A172 (cell line): ENCODE measurements at regions not wholly inside any gene's neighbourhood (a gene's known extent, or its start where the extent isn't known, plus 50 kb on each side); places are given as distances from the start of the nearest gene placed in this dataset.
A peak's percentile ranks its signal among the peaks of the same experiment; 100 is the strongest.
"Not testable (repeated sequence)": the region's sequence is repeated elsewhere in the genome, so short reads cannot be mapped to it uniquely, and the experiment has no call there.

Experiments used
- DNase-seq: peaks from one replicate; pipeline ENCODE4 v3.0.0-alpha.2; 2015; ENCODE audit warnings: low spot score

GRCh38 chr12:131389054-131390013 lies 321.6 kb upstream of the SFSWAP start:
- no peak for DNase-seq

DNA sequence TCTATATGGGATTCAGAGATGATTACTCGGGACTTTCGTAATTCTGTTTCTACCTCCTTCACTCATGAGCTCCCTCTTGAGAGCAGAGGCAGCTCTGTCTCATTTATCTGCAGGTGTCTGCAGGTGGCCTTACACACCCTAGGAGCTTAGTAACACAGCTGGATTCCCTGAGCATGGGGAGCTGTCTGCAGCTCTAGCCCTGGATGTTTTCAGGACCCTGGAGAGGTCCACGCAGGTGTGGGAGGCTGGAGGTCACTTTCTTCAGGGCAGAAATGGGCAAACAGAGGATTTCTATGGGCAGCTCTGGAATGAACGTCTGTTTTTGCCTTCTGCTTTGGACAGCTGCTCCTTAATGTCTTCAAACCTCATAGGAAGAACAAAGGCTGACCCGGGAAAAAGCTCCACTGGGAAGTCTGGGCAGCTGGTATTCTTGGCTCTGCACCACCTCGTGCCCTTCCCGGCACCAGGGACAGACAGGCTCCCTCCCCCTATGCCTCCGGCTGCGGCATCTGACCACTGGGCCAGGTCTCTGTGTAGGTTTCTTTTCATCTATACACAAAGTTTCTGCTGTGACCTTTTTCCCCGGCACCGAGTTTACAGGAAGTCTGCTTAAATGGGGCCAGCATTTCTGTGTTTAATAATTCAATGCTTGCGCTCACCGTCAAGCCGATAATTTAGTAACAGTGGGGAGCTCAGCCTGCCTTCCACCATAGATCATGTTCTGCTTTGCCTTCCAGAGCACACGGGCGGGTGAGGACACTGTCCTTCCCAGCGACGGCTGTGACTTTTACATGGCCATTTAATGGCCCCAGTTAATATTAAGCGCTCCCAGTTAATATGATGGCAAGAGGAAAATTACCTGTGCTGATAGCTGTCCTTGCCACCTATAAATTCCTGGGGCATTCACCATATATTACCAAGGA lies 320.2 kb upstream of the SFSWAP start:
- DNase-seq, result peak; percentile 22

DNA sequence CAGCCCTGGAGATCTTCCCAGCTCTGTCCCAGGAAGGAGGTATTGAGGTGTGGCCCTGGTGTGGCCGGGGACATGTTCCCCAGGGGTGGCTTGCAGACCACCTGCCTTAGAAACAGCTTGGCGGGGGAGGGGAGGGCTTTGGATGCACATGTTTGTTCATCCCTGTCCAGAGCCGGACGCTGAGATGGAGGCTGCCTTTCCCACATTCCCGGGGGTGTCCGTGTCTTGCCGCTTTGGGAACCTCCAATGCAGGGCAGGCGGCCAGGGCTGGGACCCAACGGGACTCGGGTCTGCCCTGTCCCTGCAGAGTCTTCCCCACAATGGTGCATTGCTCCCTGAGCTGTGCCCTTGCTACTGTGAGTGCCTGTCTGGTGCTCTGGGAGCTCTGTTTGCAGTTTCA lies 319.5 kb upstream of the SFSWAP start:
- DNase-seq, result no peak

DNA sequence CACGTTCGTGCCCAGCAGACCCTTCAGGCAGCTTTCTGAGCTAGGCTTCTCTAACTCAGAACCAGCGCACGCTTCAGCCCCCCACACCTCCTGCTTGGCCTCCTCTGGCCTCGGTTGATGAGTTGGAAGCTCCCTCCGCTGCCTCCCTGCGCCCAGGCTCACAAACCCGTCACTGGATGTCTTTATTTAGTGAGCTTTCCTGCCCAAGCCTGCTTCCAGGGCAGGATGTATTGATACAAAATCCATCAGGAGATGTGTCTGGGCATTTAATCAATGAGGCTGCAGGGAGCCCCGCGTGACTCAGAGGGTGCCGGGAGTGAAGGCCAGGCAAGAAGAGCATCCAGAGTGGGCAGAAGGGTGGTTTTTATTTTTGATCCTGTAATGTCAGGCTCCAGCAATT lies 316.1 kb upstream of the SFSWAP start:
- not testable (repeated sequence) for DNase-seq

GRCh38 chr12:131395209-131395684 lies 315.6 kb upstream of the SFSWAP start:
- DNase-seq, result not testable (repeated sequence)

DNA sequence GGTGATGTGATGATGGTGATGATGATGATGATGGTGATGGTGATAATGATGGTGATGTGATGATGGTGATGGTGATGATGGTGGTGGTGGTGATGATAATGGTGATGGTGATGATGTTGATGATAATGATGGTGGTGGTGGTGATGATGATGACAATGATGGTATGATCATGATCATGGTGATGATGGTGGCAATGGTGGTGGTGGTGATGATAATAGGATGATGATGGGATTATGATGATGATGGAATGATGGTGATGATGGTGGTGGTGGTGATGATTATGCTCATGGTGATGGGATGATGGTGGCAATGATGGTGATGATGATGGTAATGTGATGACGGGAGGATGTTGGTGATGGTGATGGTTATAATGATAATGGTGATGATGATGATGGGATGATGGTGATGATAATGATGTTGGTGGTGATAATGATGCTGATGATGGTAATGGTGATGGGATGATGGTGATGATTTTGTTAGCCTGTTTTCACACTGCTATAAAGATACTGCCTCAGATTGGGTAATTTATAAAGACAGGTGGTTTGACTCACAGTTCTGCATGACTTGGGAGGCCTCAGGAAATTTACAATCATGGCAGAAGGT lies 314.8 kb upstream of the SFSWAP start:
- DNase-seq, result no peak

DNA sequence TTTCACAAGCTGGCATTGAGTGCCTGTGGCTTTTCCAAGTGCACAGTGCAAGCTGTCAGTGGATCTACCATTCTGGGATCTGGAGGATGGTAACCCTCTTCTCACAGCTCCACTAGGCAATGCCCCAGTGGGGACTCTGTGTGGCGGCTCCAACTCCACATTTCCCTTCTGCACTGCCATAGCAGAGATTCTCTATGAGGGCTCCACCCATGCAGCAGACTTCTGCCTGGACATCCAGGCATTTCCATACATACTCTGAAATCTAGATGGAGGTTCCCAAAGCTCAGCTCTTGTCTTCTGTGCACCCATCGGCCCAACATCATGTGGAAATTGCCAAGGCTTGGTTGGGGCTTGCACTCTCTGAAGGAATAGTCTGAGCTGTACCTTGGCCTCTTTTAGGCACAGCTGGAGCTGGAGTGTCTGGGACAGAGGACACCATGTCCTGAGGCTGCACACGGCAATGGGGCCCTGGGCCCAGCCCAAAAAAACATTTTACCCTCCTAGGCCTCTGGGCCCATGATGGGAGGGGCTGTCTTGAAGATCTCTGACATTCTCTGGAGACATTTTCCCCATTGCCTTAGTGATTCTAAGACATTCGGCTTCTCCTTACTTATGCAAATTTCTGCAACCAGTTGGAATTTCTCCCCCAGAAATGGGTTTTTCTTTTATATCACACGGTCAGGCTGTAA lies 313.3 kb upstream of the SFSWAP start:
- DNase-seq, result no peak

DNA sequence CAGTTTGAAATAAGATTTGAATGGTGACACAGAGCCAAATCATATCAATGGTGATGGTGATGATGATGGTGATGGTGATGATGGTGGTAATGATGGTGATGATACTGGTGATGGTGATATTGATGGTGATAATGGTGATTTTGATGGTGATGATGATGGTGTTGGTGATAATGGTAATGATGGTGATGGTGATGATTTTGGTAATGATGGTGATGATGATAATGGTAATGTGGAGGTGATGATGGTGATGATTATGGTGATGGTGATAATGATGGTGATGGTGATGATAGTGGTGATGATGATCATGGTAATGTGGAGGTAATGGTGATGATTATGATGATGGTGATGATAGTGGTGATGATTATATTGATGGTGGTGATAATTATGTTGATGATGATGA lies 311.9 kb upstream of the SFSWAP start:
- no peak for DNase-seq

DNA sequence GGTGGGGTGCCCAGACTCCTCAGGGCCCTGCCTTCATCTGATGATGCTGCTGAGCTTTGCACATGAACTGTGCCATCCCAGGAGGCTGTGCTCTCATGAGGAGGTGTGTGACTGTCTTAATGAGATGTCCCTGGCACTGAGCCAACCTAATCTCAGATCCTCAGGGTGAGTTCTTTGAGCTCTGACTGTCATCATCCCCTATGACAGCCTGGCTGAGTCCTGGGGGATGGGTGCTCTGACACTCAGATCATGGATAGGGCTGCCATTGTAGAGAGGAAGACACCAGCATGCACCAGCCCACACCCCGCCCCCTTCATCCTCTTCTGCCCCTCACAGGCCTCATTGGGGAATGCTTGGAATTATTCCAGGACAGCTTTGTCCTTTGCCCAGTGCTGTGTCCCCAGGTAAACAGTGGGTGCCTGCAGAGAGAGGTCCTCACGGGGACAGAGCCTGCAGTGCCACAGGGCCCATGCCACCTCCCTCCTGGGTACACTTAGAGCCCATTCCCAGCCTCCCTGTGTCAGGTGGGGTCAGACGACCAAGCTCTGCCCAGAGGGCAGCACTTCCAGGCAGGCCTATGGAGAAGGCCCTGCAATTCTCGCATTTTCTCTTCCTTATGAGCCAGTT lies 310.1 kb upstream of the SFSWAP start:
- not testable (repeated sequence) for DNase-seq

GRCh38 chr12:131401907-131402633 lies 308.8 kb upstream of the SFSWAP start:
- DNase-seq, result not testable (repeated sequence)

DNA sequence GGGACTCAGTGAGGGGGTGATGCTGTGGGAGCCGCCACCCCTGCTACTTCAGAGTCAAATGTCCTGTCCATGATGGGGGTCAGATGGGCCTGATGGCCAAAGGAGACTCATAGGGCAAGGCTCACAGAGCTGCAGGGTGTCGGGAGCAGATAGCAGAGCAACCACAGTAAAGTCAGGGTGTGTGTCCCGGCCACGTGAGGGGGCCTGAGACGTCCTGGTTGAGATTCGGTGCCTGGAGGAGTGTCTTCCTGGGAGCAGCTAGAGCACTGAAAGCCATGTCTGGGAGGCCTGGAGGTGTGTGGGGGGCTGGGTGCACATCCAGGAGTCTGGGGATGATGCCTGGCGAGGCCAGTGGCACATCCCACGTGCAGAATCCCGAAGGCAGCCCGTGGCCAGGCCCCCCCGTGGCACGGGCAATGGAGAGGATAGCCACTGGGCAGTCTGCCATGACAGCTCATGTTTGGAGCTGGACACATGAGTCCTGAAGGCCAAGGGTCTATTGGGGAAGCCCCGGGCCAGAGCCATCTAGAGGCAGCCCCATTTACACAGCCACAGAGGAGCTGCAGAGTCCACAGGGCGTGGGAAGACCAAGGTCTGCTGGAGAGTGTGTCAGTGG lies 308.0 kb upstream of the SFSWAP start:
- no peak for DNase-seq

- no peak for DNase-seq
Observed at GRCh38 chr12:131403676-131404075, 307.2 kb upstream of the SFSWAP start.

DNA sequence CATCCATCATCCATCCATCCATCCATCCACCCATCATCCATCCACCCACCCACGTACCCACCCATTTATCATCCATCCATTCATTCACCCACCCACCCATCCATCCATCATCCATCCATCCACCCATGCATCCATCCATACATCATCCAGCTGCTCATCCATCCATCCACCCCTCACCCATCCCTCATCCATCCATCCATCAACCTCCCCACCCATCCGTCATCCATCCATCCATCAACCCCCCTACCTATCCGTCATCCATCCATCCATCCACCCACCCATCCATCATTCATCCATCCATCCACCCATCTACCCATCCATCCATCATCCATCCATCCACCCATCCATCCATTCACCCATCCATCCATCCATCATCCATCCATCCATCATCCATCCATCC lies 306.2 kb upstream of the SFSWAP start:
- DNase-seq, result no peak

DNA sequence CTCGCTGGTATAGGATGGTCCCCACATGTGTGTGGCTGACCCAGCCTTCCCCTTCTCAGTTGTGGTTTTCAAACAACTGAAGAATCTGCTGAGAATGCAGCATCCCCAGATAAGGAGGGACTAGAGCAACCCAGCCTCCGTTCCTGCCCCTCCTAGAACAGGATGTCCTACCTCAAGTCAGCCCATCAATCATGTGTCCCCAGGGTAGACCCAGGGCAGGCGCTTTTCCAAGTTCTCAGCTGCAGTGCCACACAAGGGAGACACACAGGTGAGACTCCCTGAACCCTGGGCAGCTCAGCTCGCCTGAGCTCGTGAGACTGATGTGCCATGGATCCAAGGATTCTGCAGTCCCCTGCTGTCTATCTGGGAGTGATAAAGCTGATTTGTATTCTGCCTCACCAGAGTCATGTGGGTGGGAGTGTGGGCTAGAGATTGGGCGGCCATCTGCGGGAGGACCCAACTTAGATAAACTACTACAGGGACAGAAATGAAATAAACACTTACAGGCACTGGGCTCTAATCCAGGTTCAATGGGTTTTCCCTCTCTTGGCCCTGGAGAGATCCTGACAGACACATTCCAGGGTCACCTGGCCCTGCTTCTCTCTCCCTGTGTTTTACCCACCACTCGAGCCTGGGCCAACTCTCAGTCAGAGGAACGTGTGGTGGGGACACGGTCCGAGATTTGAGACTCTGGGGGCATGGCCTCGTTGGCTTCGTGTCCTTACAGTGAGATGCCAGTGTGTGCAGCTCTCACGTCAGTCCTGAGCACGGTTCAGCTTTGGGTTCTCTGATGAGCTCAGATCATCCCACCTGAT lies 303.5 kb upstream of the SFSWAP start:
- no peak for DNase-seq

DNA sequence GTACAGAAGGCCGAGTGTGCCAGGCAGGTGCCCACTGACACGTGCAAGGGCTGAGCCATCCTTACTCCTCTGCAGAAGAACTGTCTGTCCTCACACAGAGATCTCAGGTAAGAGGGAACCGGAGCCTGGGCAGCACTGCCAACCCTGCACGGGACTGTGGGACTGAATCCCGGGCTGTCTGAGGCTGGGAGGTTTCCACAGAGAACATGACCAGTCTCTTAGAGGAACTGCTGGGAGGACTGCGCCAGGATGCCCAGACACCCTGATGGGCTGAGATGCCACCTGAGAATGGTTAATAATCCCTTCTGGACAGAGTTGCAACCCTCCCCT lies 302.9 kb upstream of the SFSWAP start:
- DNase-seq, result no peak

GRCh38 chr12:131408484-131408883 lies 302.4 kb upstream of the SFSWAP start:
- no peak for DNase-seq

GRCh38 chr12:131409211-131409610 lies 301.7 kb upstream of the SFSWAP start:
- DNase-seq, result no peak

- not testable (repeated sequence) for DNase-seq
Observed at GRCh38 chr12:131411827-131412226, 299.1 kb upstream of the SFSWAP start.

DNA sequence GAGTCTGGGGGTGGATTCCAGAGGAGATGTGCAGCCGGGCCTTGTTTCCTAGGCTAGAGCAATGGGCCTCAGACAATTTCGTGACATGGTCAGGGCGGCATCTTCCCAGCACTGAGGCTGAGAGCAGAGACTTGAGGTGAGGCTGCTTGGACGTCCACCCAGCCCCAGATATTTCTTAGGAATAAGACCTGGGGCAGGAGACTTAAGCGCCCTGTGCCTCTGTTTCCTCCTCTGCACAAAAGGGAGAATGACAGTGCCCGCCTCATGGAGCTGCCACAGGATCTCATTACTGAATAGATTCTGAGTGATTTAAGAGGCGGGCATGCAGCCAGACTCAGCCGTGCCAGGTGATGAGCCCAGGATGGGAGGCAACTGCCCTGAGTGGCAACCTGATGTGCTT lies 297.9 kb upstream of the SFSWAP start:
- DNase-seq, result no peak
